OCI-LY1 (cell line): ENCODE measurements at regions not wholly inside any gene's neighbourhood (a gene's known extent, or its start where the extent isn't known, plus 50 kb on each side); places are given as distances from the start of the nearest gene placed in this dataset.

Experiments used
- CTCF ChIP-seq: fragments of 200-600 bp; sonication (generic), shearing (Covaris generic); IDR thresholded peaks from 2 replicates; pipeline ENCODE4 v1.5.1; 2017; ENCODE audit warnings: mild to moderate bottlenecking, antibody characterized with exemption, low read length, moderate library complexity, mixed read lengths
- EZH2 ChIP-seq: fragments of 200-600 bp; sonication (generic), shearing (Covaris generic); IDR thresholded peaks from 2 replicates; pipeline ENCODE4 v1.8.0; 2017; ENCODE audit warnings: borderline replicate concordance, mixed run types, mild to moderate bottlenecking, antibody characterized with exemption, low read length, moderate library complexity, mixed read lengths

DNA sequence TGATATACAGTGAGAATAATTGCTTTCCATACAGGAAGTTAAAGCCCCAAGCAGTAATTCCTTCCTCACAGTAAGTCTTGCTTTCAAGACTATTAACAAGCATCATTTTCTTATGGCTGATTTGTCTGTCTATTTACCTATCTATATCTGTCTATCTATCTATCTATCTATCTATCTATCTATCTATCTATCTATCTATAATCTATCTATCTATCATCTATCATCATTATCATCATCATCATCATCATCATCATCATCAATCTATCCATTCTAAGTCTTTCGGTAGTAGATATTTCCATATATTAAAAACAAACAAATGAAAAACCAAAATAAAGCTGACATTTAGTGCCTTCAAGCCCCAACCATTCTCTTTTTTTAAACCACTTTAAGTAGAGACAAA lies 224.4 kb upstream of the RXFP2 start:
- TF ChIP-seq EZH2 (no peak), CTCF (no peak)
